ENCODE measurements at regions not wholly inside any gene's neighbourhood (a gene's known extent, or its start where the extent isn't known, plus 50 kb on each side); places are given as distances from the start of the nearest gene placed in this dataset.

DNA sequence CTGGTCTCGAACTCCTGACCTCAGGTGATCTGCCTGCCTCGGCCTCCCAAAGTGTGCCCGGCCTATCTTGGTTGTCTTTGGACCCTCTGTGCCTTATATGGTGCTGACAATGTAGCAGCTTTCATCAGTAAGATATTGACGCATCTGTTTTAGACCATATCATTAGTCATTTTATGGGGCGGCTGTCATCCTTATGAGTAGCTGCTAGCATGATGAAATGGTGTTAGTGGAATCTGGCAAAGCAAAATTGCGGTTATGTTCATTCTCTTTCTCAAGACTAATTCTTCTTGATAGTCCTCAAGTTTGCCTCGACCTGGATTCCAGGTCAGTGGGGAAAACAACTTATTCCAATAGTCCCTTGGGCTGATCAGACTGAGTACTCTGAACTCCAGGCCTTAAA lies 199.9 kb downstream of the PRDM2 start:
- peak overlapping the region; percentile 32 for H3K9ac ChIP-seq (ENCODE audit: low read depth, low read length)
- H3K36me3 ChIP-seq (ENCODE audit: insufficient read depth, low read length), result no peaks in the 10 kb centered on the region
- peak overlapping the region; percentile 46 for H3K4me2 ChIP-seq (ENCODE audit: low read length)
- peaks cover 19% of the 10 kb centered on the region for H3K4me1 ChIP-seq (ENCODE audit: control insufficient read depth, insufficient read depth, low read length)
- H3K27me3 ChIP-seq (ENCODE audit: control insufficient read depth, insufficient read depth, low read length), result no peaks in the 10 kb centered on the region
- H3K9me3 ChIP-seq (replicated peaks; ENCODE audit: low read length), result no peaks in the 10 kb centered on the region
- H3K4me3 ChIP-seq (ENCODE audit: low read length), result no peak overlapping the region

GRCh38 chr1:13900583-13900982 lies 200.6 kb downstream of the PRDM2 start:
- H3K9ac ChIP-seq (ENCODE audit: low read depth, low read length), result peak overlapping the region; percentile 32
- H3K4me1 ChIP-seq (ENCODE audit: control insufficient read depth, insufficient read depth, low read length), result peaks cover 19% of the 10 kb centered on the region
- no peaks in the 10 kb centered on the region for H3K36me3 ChIP-seq (ENCODE audit: insufficient read depth, low read length)
- H3K27me3 ChIP-seq (ENCODE audit: control insufficient read depth, insufficient read depth, low read length), result no peaks in the 10 kb centered on the region
- H3K4me3 ChIP-seq (ENCODE audit: low read length), result no peak overlapping the region
- H3K9me3 ChIP-seq (replicated peaks; ENCODE audit: low read length), result no peaks in the 10 kb centered on the region
- H3K4me2 ChIP-seq (ENCODE audit: low read length), result peak overlapping the region; percentile 46

GRCh38 chr1:13901039-13901438 lies 201.1 kb downstream of the PRDM2 start:
- Histone ChIP-seq H3K27me3 (ENCODE audit: control insufficient read depth, insufficient read depth, low read length) (no peaks in the 10 kb centered on the region), H3K4me1 (ENCODE audit: control insufficient read depth, insufficient read depth, low read length) (peaks cover 19% of the 10 kb centered on the region), H3K36me3 (ENCODE audit: insufficient read depth, low read length) (no peaks in the 10 kb centered on the region), H3K9ac (ENCODE audit: low read depth, low read length) (peak overlapping the region; percentile 14), H3K4me2 (ENCODE audit: low read length) (peak overlapping the region; percentile 36), H3K4me3 (ENCODE audit: low read length) (no peak overlapping the region), H3K9me3 (replicated peaks; ENCODE audit: low read length) (no peaks in the 10 kb centered on the region)

- H3K36me3 ChIP-seq (ENCODE audit: insufficient read depth, low read length), result no peaks in the 10 kb centered on the region
- peaks cover 19% of the 10 kb centered on the region for H3K4me1 ChIP-seq (ENCODE audit: control insufficient read depth, insufficient read depth, low read length)
- no peak overlapping the region for H3K4me3 ChIP-seq (ENCODE audit: low read length)
- H3K9ac ChIP-seq (ENCODE audit: low read depth, low read length), result no peak overlapping the region
- no peaks in the 10 kb centered on the region for H3K9me3 ChIP-seq (replicated peaks; ENCODE audit: low read length)
- H3K4me2 ChIP-seq (ENCODE audit: low read length), result no peak overlapping the region
- H3K27me3 ChIP-seq (ENCODE audit: control insufficient read depth, insufficient read depth, low read length), result no peaks in the 10 kb centered on the region
These were observed 201.6 kb downstream of the PRDM2 start for GRCh38 chr1:13901597-13901996.

GRCh38 chr1:13908128-13908527 lies 208.1 kb downstream of the PRDM2 start:
- no peaks in the 10 kb centered on the region for H3K36me3 ChIP-seq (ENCODE audit: insufficient read depth, low read length)
- H3K4me3 ChIP-seq (ENCODE audit: low read length), result no peak overlapping the region
- no peaks in the 10 kb centered on the region for H3K9me3 ChIP-seq (replicated peaks; ENCODE audit: low read length)
- H3K27me3 ChIP-seq (ENCODE audit: control insufficient read depth, insufficient read depth, low read length), result no peaks in the 10 kb centered on the region
- H3K4me1 ChIP-seq (ENCODE audit: control insufficient read depth, insufficient read depth, low read length), result no peaks in the 10 kb centered on the region
- H3K4me2 ChIP-seq (ENCODE audit: low read length), result no peak overlapping the region
- no peak overlapping the region for H3K9ac ChIP-seq (ENCODE audit: low read depth, low read length)

GRCh38 chr1:13911697-13912619 lies 212.0 kb downstream of the PRDM2 start:
- Histone ChIP-seq H3K9me3 (replicated peaks; ENCODE audit: low read length) (no peaks in the 10 kb centered on the region), H3K27me3 (ENCODE audit: control insufficient read depth, insufficient read depth, low read length) (no peaks in the 10 kb centered on the region), H3K36me3 (ENCODE audit: insufficient read depth, low read length) (no peaks in the 10 kb centered on the region), H3K4me1 (ENCODE audit: control insufficient read depth, insufficient read depth, low read length) (no peaks in the 10 kb centered on the region), H3K4me3 (ENCODE audit: low read length) (no peak overlapping the region), H3K4me2 (ENCODE audit: low read length) (no peak overlapping the region), H3K9ac (ENCODE audit: low read depth, low read length) (no peak overlapping the region)

DNA sequence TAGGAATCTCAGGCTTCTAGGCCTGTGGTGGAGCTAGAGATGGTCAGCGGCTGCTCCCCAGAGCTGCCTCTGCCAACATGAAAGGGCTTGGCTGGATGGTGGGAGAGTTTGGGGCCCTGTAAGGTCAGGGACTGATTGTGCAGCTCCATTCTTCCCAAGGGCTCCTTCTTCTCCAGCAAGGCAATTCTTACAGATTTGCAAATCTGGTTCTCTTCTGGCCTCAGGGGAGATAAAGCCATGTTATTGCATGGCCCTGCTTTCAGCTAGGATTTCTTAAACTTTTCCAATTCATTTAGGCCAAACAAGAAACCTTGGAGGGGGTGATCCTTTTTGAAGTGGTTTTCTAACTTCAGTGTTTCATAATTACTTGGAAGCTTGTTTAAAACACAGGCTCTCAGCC lies 213.4 kb downstream of the PRDM2 start:
- H3K9ac ChIP-seq (ENCODE audit: low read depth, low read length), result no peak overlapping the region
- no peak overlapping the region for H3K4me2 ChIP-seq (ENCODE audit: low read length)
- H3K36me3 ChIP-seq (ENCODE audit: insufficient read depth, low read length), result no peaks in the 10 kb centered on the region
- no peak overlapping the region for H3K4me3 ChIP-seq (ENCODE audit: low read length)
- no peaks in the 10 kb centered on the region for H3K9me3 ChIP-seq (replicated peaks; ENCODE audit: low read length)
- H3K4me1 ChIP-seq (ENCODE audit: control insufficient read depth, insufficient read depth, low read length), result no peaks in the 10 kb centered on the region
- H3K27me3 ChIP-seq (ENCODE audit: control insufficient read depth, insufficient read depth, low read length), result no peaks in the 10 kb centered on the region

DNA sequence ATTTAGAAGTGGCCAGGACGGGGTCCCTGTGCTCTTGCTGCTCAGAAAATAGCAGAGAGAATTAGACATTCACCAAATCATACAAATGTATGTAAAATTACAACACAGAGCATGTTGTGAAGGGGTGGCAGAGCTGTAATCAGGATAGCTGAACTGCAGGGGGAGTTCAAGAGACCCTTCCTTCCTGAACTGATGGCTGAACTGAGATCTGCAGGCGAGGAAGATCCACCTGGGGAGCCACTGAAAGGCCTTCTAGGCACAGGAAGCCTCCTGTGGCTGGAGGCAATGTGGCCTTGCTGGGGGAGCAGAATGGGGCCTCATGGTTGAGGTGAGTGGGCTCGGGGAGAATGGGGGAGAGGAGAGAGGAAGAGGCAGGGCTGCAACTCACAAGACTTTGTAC lies 216.5 kb downstream of the PRDM2 start:
- Histone ChIP-seq H3K9ac (ENCODE audit: low read depth, low read length) (no peak overlapping the region), H3K9me3 (replicated peaks; ENCODE audit: low read length) (no peaks in the 10 kb centered on the region), H3K4me3 (ENCODE audit: low read length) (no peak overlapping the region), H3K36me3 (ENCODE audit: insufficient read depth, low read length) (no peaks in the 10 kb centered on the region), H3K4me2 (ENCODE audit: low read length) (no peak overlapping the region), H3K4me1 (ENCODE audit: control insufficient read depth, insufficient read depth, low read length) (no peaks in the 10 kb centered on the region), H3K27me3 (ENCODE audit: control insufficient read depth, insufficient read depth, low read length) (no peaks in the 10 kb centered on the region)

- no peaks in the 10 kb centered on the region for H3K9me3 ChIP-seq (replicated peaks; ENCODE audit: low read length)
These were observed 217.6 kb downstream of the PRDM2 start for GRCh38 chr1:13917607-13918006.

GRCh38 chr1:13918862-13919261 lies 218.9 kb downstream of the PRDM2 start:
- Histone ChIP-seq H3K4me1 (ENCODE audit: control insufficient read depth, insufficient read depth, low read length) (peaks cover 3% of the 10 kb centered on the region), H3K27me3 (ENCODE audit: control insufficient read depth, insufficient read depth, low read length) (no peaks in the 10 kb centered on the region), H3K4me3 (ENCODE audit: low read length) (no peak overlapping the region), H3K4me2 (ENCODE audit: low read length) (no peak overlapping the region), H3K36me3 (ENCODE audit: insufficient read depth, low read length) (no peaks in the 10 kb centered on the region), H3K9me3 (replicated peaks; ENCODE audit: low read length) (no peaks in the 10 kb centered on the region), H3K9ac (ENCODE audit: low read depth, low read length) (no peak overlapping the region)

More at GRCh38 chr1:13917607-13918006, 217.6 kb downstream of the PRDM2 start:
- no peak overlapping the region for H3K4me3 ChIP-seq (ENCODE audit: low read length)
- no peaks in the 10 kb centered on the region for H3K27me3 ChIP-seq (ENCODE audit: control insufficient read depth, insufficient read depth, low read length)
- peaks cover 1% of the 10 kb centered on the region for H3K4me1 ChIP-seq (ENCODE audit: control insufficient read depth, insufficient read depth, low read length)
- no peak overlapping the region for H3K9ac ChIP-seq (ENCODE audit: low read depth, low read length)
- no peaks in the 10 kb centered on the region for H3K36me3 ChIP-seq (ENCODE audit: insufficient read depth, low read length)
- no peak overlapping the region for H3K4me2 ChIP-seq (ENCODE audit: low read length)

- H3K4me1 ChIP-seq (ENCODE audit: control insufficient read depth, insufficient read depth, low read length), result peaks cover 3% of the 10 kb centered on the region
- no peaks in the 10 kb centered on the region for H3K27me3 ChIP-seq (ENCODE audit: control insufficient read depth, insufficient read depth, low read length)
- H3K4me2 ChIP-seq (ENCODE audit: low read length), result no peak overlapping the region
- H3K9ac ChIP-seq (ENCODE audit: low read depth, low read length), result no peak overlapping the region
- no peaks in the 10 kb centered on the region for H3K36me3 ChIP-seq (ENCODE audit: insufficient read depth, low read length)
- H3K4me3 ChIP-seq (ENCODE audit: low read length), result no peak overlapping the region
- H3K9me3 ChIP-seq (replicated peaks; ENCODE audit: low read length), result no peaks in the 10 kb centered on the region
These were observed 221.2 kb downstream of the PRDM2 start for GRCh38 chr1:13921190-13921589.

All from skeletal muscle satellite cell (primary cell).